Endothelial cell (in vitro differentiated cells): ENCODE measurements at regions not wholly inside any gene's neighbourhood (a gene's known extent, or its start where the extent isn't known, plus 50 kb on each side); places are given as distances from the start of the nearest gene placed in this dataset.

Source experiments
- DNase-seq: peaks from one replicate; pipeline ENCODE4 v3.0.0; 2021; ENCODE audit warnings: low spot score
- H3K27ac Mint-ChIP-seq: one replicate; pipeline ENCODE4 v1.8.0; 2021; ENCODE audit warnings: mixed read lengths, inconsistent platforms; ENCODE audit not compliant: unreplicated experiment
- H3K27me3 Mint-ChIP-seq: one replicate; pipeline ENCODE4 v1.8.0; 2021; ENCODE audit warnings: mild to moderate bottlenecking, moderate library complexity, mixed read lengths, inconsistent platforms; ENCODE audit not compliant: unreplicated experiment
- H3K36me3 Mint-ChIP-seq: one replicate; pipeline ENCODE4 v1.8.0; 2021; ENCODE audit warnings: mild to moderate bottlenecking, low read depth, mixed read lengths, inconsistent platforms; ENCODE audit not compliant: unreplicated experiment
- H3K4me1 Mint-ChIP-seq: one replicate; pipeline ENCODE4 v1.8.0; 2021; ENCODE audit warnings: mild to moderate bottlenecking, mixed read lengths, inconsistent platforms; ENCODE audit not compliant: unreplicated experiment
- H3K4me3 Mint-ChIP-seq: one replicate; pipeline ENCODE4 v1.8.0; 2021; ENCODE audit warnings: mild to moderate bottlenecking, mixed read lengths, inconsistent platforms; ENCODE audit not compliant: unreplicated experiment
- H3K9me3 Mint-ChIP-seq: one replicate; pipeline ENCODE4 v1.8.0; 2021; ENCODE audit warnings: mixed read lengths, inconsistent platforms; ENCODE audit not compliant: unreplicated experiment
- CTCF ChIP-seq: fragments of 200-600 bp; sonication (generic); IDR thresholded peaks from one replicate; pipeline ENCODE4 v1.5.0; 2021; ENCODE audit warnings: antibody characterized with exemption; ENCODE audit not compliant: unreplicated experiment

DNA sequence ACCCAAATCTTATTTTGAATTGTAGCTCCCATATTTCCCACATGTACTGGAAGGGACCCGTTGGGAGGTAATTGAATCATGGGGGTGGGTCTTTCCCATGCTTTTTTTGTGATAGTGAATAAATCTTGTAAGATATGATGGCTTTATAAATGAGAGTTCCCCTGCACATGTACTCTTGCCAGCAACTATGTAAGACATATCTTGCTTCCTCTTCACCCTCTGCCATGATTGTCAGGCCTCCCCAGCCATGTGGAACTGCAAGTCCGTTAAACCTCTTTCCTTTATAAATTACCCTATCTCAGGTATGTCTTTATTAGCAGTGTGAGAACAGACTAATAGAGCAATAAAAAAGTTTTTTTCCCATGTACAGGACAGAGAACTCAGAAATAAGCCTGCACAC lies 468.4 kb upstream of the SPHKAP start:
- no peak for DNase-seq
- Mint-ChIP-seq H3K4me3 (no peak overlapping the region), H3K9me3 (no peaks in the 10 kb centered on the region), H3K27ac (no peak overlapping the region), H3K36me3 (no peaks in the 10 kb centered on the region), H3K27me3 (no peaks in the 10 kb centered on the region), H3K4me1 (no peaks in the 10 kb centered on the region)
- no peak for TF ChIP-seq CTCF

DNA sequence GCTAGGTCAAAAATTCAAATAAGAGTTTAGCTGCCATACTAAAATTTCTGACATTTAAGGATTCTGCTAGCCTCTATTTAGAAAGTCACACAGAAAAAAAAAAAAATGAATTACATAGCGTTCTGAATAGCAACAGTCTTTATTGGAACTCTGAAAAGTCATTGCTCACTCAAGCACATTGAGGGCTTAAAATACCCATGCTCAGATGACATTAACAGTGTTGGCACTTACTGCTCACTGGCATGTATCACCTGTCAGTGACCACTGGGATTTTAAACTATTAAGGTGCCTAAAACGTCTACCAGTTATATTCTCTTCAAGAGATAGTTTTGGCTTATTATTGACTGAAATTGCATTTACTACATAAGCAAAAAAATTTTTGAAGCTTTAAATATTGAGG lies 468.0 kb upstream of the SPHKAP start:
- Mint-ChIP-seq H3K27me3 (no peaks in the 10 kb centered on the region), H3K4me1 (no peaks in the 10 kb centered on the region), H3K36me3 (no peaks in the 10 kb centered on the region), H3K4me3 (no peak overlapping the region), H3K27ac (no peak overlapping the region), H3K9me3 (no peaks in the 10 kb centered on the region)
- no peak for TF ChIP-seq CTCF
- no peak for DNase-seq

- Mint-ChIP-seq H3K9me3 (no peaks in the 10 kb centered on the region), H3K27me3 (no peaks in the 10 kb centered on the region), H3K4me1 (no peaks in the 10 kb centered on the region), H3K36me3 (no peaks in the 10 kb centered on the region), H3K4me3 (no peak overlapping the region), H3K27ac (no peak overlapping the region)
- TF ChIP-seq CTCF: no peak
- no peak for DNase-seq
Measured at GRCh38 chr2:228648541-228648940, 467.1 kb upstream of the SPHKAP start.

- no peak overlapping the region for H3K4me3 Mint-ChIP-seq
- no peak for DNase-seq
- H3K4me1 Mint-ChIP-seq: no peaks in the 10 kb centered on the region
- H3K27me3 Mint-ChIP-seq: no peaks in the 10 kb centered on the region
- no peaks in the 10 kb centered on the region for H3K9me3 Mint-ChIP-seq
- TF ChIP-seq CTCF: no peak
- H3K36me3 Mint-ChIP-seq: no peaks in the 10 kb centered on the region
- no peak overlapping the region for H3K27ac Mint-ChIP-seq
Measured at GRCh38 chr2:228646061-228646460, 464.6 kb upstream of the SPHKAP start.

DNA sequence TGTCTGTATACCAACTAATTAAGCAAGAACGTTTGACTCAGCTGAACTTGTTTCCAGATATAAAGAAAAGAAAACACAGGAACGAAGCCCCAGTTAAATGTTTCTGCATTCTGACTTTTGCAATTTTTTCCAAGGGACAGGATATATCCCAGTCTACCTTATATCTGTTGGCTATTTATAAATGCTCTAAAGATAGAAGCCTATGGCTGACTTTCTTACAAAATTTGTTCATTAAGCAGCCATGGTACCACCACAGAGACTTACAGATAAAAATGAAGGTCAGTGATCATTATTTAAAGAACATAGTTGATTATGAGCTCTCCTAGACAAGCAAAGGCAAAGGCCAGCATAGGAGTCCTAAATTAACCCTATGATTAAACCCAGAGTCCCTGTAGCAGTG lies 462.7 kb upstream of the SPHKAP start:
- Mint-ChIP-seq H3K27ac (no peak overlapping the region), H3K27me3 (no peaks in the 10 kb centered on the region), H3K36me3 (no peaks in the 10 kb centered on the region), H3K4me3 (no peak overlapping the region), H3K4me1 (no peaks in the 10 kb centered on the region), H3K9me3 (no peaks in the 10 kb centered on the region)
- no peak for DNase-seq
- no peak for TF ChIP-seq CTCF
